Pulmonary artery endothelial cell (primary cell): ENCODE measurements at regions not wholly inside any gene's neighbourhood (a gene's known extent, or its start where the extent isn't known, plus 50 kb on each side); places are given as distances from the start of the nearest gene placed in this dataset.
A peak's percentile ranks its signal among the peaks of the same experiment; 100 is the strongest.

Experiments
- DNase-seq: peaks from one replicate; pipeline ENCODE4 v3.0.0-alpha.2; 2011; ENCODE audit warnings: low read depth, low spot score

GRCh38 chr2:56613254-56613653 lies 429.5 kb downstream of the CCDC85A start:
- no peak for DNase-seq

- DNase-seq, result no peak
Measured at GRCh38 chr2:56613920-56614319, 430.1 kb downstream of the CCDC85A start.

- DNase-seq, result no peak
Measured at GRCh38 chr2:56615760-56616159, 432.0 kb downstream of the CCDC85A start.

- DNase-seq, result no peak
Measured at GRCh38 chr2:56624181-56624580, 440.4 kb downstream of the CCDC85A start.

GRCh38 chr2:56626927-56627326 lies 443.1 kb downstream of the CCDC85A start:
- DNase-seq, result no peak

- no peak for DNase-seq
Measured at GRCh38 chr2:56630286-56630685, 446.5 kb downstream of the CCDC85A start.

- DNase-seq, result no peak
Measured at GRCh38 chr2:56647997-56648396, 464.2 kb downstream of the CCDC85A start.

- DNase-seq, result no peak
Measured at GRCh38 chr2:56648802-56649201, 465.0 kb downstream of the CCDC85A start.

- no peak for DNase-seq
Measured at GRCh38 chr2:56654936-56655335, 471.1 kb downstream of the CCDC85A start.

- DNase-seq, result no peak
Measured at GRCh38 chr2:56656826-56657225, 473.0 kb downstream of the CCDC85A start.

GRCh38 chr2:56666777-56667176 lies 483.0 kb downstream of the CCDC85A start:
- no peak for DNase-seq

- no peak for DNase-seq
Measured at GRCh38 chr2:56671973-56672569, 488.3 kb downstream of the CCDC85A start.

GRCh38 chr2:56674084-56674483 lies 490.3 kb downstream of the CCDC85A start:
- no peak for DNase-seq

GRCh38 chr2:56676966-56677365 lies 493.2 kb downstream of the CCDC85A start:
- no peak for DNase-seq

GRCh38 chr2:56680971-56681631 lies 497.3 kb downstream of the CCDC85A start:
- DNase-seq, result peak; percentile 15

- DNase-seq, result no peak
Measured at GRCh38 chr2:56681659-56682396, 498.0 kb downstream of the CCDC85A start.

GRCh38 chr2:56682397-56682760 lies 498.6 kb downstream of the CCDC85A start:
- DNase-seq, result no peak

- DNase-seq, result no peak
Measured at GRCh38 chr2:56684327-56684726, 500.5 kb downstream of the CCDC85A start.

GRCh38 chr2:56685205-56685604 lies 501.4 kb downstream of the CCDC85A start:
- no peak for DNase-seq

- DNase-seq, result no peak
Measured at GRCh38 chr2:56687169-56687568, 503.4 kb downstream of the CCDC85A start.

GRCh38 chr2:56688661-56689060 lies 504.9 kb downstream of the CCDC85A start:
- no peak for DNase-seq

- DNase-seq, result no peak
Measured at GRCh38 chr2:56693501-56693900, 509.7 kb downstream of the CCDC85A start.

GRCh38 chr2:56703001-56703400 lies 519.2 kb downstream of the CCDC85A start:
- DNase-seq, result no peak
